Neural crest cell (in vitro differentiated cells): ENCODE measurements at regions not wholly inside any gene's neighbourhood (a gene's known extent, or its start where the extent isn't known, plus 50 kb on each side); places are given as distances from the start of the nearest gene placed in this dataset.

Source experiments
- DNase-seq: peaks from one replicate; pipeline ENCODE4 v3.0.0; 2021; ENCODE audit warnings: low read depth, mixed read lengths, low spot score
- H3K27ac Mint-ChIP-seq: one replicate; pipeline ENCODE4 v1.8.0; 2021; ENCODE audit warnings: mild to moderate bottlenecking, mixed read lengths; ENCODE audit not compliant: unreplicated experiment
- H3K27me3 Mint-ChIP-seq: 2 replicates; pipeline ENCODE4 v1.8.0; 2021; ENCODE audit warnings: low read depth, mild to moderate bottlenecking, mixed read lengths
- H3K36me3 Mint-ChIP-seq: 2 replicates; pipeline ENCODE4 v1.8.0; 2021; ENCODE audit warnings: low read depth, mild to moderate bottlenecking, mixed read lengths
- H3K4me1 Mint-ChIP-seq: 2 replicates; pipeline ENCODE4 v1.8.0; 2021; ENCODE audit warnings: mixed read lengths
- H3K4me3 Mint-ChIP-seq: one replicate; pipeline ENCODE4 v1.8.0; 2021; ENCODE audit warnings: mild to moderate bottlenecking, mixed read lengths
- H3K9me3 Mint-ChIP-seq: 2 replicates; pipeline ENCODE4 v1.8.0; 2021; ENCODE audit warnings: mixed read lengths
- CTCF ChIP-seq: fragments of 200-600 bp; sonication (generic); conservative IDR thresholded peaks from 2 replicates; pipeline ENCODE4 v1.5.0; 2021; ENCODE audit warnings: antibody characterized with exemption, mild to moderate bottlenecking

GRCh38 chr2:74065456-74065855 lies 80.7 kb downstream of the TET3 start:
- Mint-ChIP-seq H3K4me1 (no peaks in the 10 kb centered on the region), H3K27ac (no peak overlapping the region), H3K4me3 (no peak overlapping the region), H3K27me3 (no peaks in the 10 kb centered on the region), H3K9me3 (peaks cover 3% of the 10 kb centered on the region), H3K36me3 (peaks cover 10% of the 10 kb centered on the region)
- no peak for TF ChIP-seq CTCF
- no peak for DNase-seq

- no peaks in the 10 kb centered on the region for H3K4me1 Mint-ChIP-seq
- H3K27me3 Mint-ChIP-seq, result no peaks in the 10 kb centered on the region
- no peak overlapping the region for H3K27ac Mint-ChIP-seq
- no peak for DNase-seq
- peaks cover 10% of the 10 kb centered on the region for H3K36me3 Mint-ChIP-seq
- no peak for TF ChIP-seq CTCF
- H3K4me3 Mint-ChIP-seq, result no peak overlapping the region
- peaks cover 3% of the 10 kb centered on the region for H3K9me3 Mint-ChIP-seq
Measured at GRCh38 chr2:74066491-74067203, 81.1 kb downstream of the BOLA3 start.

- no peak overlapping the region for H3K4me3 Mint-ChIP-seq
- no peak for TF ChIP-seq CTCF
- no peak overlapping the region for H3K27ac Mint-ChIP-seq
- H3K27me3 Mint-ChIP-seq, result no peaks in the 10 kb centered on the region
- DNase-seq, result no peak
- peaks cover 3% of the 10 kb centered on the region for H3K9me3 Mint-ChIP-seq
- no peaks in the 10 kb centered on the region for H3K4me1 Mint-ChIP-seq
- H3K36me3 Mint-ChIP-seq, result peaks cover 7% of the 10 kb centered on the region
Measured at GRCh38 chr2:74067221-74067747, 80.4 kb downstream of the BOLA3 start.

GRCh38 chr2:74070991-74071390 lies 76.7 kb downstream of the BOLA3 start:
- no peaks in the 10 kb centered on the region for H3K9me3 Mint-ChIP-seq
- H3K36me3 Mint-ChIP-seq, result peaks cover 2% of the 10 kb centered on the region
- DNase-seq, result no peak
- H3K4me3 Mint-ChIP-seq, result no peak overlapping the region
- TF ChIP-seq CTCF, result no peak
- peaks cover 3% of the 10 kb centered on the region for H3K4me1 Mint-ChIP-seq
- H3K27ac Mint-ChIP-seq, result no peak overlapping the region
- H3K27me3 Mint-ChIP-seq, result no peaks in the 10 kb centered on the region

- TF ChIP-seq CTCF, result no peak
- Mint-ChIP-seq H3K4me3 (no peak overlapping the region), H3K27me3 (no peaks in the 10 kb centered on the region), H3K36me3 (peaks cover 2% of the 10 kb centered on the region), H3K4me1 (peaks cover 4% of the 10 kb centered on the region), H3K27ac (no peak overlapping the region), H3K9me3 (no peaks in the 10 kb centered on the region)
- DNase-seq, result no peak
Measured at GRCh38 chr2:74071426-74071825, 76.3 kb downstream of the BOLA3 start.
